GM19328 (cell line): ENCODE measurements at regions not wholly inside any gene's neighbourhood (a gene's known extent, or its start where the extent isn't known, plus 50 kb on each side); places are given as distances from the start of the nearest gene placed in this dataset.
"Not testable (repeated sequence)": the region's sequence is repeated elsewhere in the genome, so short reads cannot be mapped to it uniquely, and the experiment has no call there.

Source experiments
- ATAC-seq: cut with Tn5 transposase; IDR thresholded peaks from one replicate; pipeline ENCODE4 v1.9.1; 2021; ENCODE audit warnings: mild to moderate bottlenecking, moderate library complexity; ENCODE audit not compliant: unreplicated experiment

DNA sequence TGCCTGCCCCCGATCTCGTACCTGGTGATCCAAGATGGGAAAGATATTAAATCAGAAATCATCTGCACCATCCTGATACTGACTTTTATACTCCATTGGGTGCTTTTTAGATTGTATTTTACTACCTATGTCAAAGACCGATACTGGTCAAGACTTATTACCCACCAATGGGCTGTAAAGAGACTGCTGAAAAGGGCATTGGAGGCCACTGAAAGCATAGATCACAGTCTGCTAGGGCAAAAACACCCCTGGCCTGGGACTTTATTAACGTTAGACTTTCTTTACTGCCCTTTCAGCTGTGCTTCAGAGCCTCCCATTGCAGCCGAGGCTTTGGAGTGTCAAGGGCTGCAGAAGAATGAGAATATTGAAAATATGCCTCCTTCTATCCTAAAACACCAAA lies 472.8 kb upstream of the DDX18 start:
- ATAC-seq, result no peak

DNA sequence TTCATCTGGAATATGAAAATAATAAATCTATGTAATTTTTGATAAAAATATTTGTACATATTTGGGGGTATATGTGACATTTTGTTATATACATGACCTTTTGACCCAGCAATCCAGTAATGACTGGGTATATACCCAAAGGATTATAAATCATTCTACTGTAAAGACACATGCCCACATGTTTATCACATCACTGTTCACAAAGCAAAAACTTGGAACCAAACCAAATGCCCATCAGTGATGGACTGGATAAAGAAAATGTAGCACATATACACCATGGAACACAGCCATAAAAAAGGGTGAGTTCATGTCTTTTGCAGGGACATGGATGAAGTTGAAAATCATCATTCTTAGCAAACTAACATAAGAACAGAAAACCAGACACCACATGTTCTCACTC lies 472.1 kb upstream of the DDX18 start:
- ATAC-seq, result no peak

DNA sequence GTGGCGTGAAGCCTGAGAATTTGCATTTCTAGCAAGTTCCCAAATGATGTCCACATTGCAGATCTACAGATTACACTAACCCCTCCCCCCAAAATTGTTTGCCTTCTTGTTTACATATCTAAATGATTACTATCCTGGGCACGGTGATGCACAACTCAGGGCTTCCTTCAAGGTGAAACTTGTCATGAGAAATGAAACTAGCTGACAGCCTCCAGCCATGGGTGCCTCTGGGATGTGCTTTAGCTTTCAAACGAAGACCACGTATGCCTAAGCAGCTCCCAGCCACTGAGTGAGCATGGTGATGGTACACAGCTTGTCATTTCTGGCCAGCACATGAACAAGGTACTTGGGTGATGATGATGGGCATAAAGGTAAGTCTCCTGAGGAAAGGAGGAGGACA lies 464.8 kb upstream of the DDX18 start:
- ATAC-seq, result no peak

DNA sequence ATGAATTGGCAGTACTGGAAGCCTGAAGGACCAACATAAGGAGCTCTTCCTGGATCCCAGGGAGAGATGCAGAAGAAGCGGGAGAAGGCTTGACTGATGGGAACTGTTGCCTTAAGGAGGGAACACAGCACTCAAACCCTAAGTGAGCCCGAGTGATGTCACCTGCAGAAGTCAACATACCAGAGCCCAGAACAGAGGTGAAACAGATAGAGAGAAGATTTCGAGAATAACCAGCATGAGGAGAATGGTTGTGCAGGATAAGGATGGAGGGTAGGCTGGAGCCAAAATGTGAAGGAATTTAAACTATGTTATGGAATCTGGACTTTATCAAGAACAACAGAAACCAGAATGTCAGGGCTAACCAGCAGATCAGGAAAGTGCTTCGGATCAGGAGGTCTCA lies 463.1 kb upstream of the DDX18 start:
- no peak for ATAC-seq

DNA sequence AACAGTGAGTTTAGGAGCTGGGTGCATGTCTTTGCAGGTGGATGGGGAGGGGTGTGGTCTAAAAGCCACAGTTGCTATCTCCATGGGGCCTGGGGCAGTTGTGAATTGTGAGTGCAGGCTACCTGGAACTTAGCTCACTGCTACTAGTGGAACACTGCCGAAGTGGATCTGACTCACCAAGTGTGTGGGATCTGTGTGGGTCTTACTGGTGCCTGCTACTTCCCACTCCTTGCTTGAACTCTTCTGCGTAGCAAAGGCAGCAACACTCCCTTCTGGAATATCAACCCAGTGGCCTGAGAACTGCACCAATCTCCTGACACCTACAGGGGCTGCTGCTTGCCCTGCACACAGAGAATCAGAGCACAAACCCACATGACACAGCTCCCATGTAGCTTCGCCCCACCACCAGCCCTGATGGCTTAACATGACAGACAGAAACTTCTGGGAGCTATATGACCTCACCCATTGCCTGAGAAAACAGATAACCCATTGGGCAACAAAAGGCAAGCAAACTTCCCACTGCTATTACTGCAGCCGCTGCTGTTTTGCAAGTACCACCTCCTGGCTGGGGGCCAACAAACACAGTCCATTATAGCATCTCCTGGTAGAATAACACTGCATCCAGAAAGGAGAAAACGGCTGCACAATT lies 455.1 kb upstream of the DDX18 start:
- no peak for ATAC-seq

DNA sequence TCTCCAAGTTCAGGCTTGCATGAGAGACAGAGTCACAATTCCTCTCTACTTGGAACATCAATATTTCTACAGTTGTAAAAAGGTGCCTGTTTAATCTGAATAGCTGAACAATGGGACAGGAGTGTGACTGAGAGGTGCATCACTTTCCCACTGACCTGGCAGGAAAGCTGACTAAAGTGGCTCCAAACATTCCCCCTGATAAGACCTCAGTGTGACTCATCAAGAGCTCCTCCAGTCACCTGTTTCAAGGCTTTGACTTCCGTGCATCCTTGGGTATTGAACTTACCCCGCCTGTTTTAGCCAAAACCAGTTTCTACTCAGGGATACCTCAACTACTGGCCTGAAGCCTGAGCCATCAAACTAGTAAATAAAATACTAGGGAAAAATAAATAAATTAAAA lies 453.9 kb upstream of the DDX18 start:
- no peak for ATAC-seq

DNA sequence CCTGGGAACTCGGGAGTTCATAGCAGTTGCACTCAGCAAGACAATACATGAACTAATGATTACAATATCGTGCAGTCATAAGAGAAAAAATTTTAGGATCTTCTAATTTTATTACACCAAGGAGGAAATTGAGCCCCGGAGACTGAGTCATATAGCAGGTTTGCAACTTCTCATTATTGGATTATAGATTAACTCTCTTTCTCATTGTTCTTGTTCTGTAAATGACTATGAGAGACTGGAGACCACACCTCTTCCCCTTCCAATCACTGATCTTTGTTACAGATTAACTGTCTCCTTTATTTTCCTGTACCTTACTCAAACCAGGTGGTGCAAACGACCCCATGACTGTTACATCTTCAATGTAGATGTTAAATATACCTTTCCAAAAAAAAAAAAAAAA lies 435.8 kb upstream of the DDX18 start:
- ATAC-seq, result no peak

DNA sequence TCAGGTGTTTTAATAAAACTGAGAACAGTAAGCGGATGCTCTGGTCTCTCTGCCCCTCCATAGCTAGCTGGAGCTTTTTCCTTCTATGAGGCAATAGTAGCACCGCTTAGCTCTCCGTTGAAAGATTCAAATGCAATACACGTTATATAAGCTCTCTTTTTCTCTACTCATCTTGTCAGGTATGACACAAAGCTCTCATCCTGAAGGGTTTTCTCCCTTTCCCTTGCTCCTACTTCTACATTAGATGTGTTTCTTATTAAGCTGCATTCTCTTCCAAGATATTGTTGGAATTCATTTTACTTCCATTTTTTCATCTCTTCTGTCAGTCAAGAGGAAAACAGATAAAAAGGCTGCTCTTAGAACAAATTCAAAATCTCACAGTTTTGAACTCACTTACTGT lies 434.6 kb upstream of the DDX18 start:
- ATAC-seq, result no peak

DNA sequence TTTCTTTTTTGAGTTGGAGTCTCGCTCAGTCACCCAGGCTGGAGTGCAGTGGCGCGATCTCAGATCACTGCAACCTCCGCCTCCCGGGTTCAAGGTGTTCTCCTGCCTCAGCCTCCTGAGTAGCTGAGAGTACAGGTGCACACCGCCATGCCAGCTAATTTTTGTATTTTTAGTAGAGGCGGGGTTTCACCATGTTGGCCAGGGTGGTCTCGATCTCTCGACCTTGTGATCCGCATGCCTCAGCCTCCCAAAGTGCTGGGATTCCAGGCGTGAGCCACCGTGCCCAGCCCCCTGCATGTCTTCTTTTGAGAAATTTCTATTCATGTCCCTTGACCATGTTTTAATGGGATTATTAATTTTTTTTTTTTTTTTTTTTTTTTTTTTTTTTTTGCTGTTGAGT lies 430.5 kb upstream of the DDX18 start:
- not testable (repeated sequence) for ATAC-seq

DNA sequence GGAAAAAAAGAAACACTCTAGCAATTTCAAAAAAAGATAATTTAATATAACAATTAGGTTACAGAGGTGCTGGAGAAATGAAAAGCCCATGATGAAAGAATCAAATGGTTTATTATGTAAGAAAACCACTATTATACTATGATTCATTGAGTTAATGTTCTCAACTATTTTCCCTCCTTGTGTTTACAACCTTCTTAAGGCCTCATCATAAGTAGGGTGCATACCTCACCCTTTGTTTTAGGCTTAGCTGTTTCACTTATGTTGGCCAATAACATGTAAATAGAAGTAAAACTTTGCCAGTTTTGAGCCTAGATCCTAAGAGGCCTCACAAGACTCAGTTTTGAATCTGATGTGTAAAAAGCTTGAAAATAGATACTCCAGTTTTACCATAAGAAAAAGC lies 418.3 kb upstream of the DDX18 start:
- ATAC-seq, result no peak

DNA sequence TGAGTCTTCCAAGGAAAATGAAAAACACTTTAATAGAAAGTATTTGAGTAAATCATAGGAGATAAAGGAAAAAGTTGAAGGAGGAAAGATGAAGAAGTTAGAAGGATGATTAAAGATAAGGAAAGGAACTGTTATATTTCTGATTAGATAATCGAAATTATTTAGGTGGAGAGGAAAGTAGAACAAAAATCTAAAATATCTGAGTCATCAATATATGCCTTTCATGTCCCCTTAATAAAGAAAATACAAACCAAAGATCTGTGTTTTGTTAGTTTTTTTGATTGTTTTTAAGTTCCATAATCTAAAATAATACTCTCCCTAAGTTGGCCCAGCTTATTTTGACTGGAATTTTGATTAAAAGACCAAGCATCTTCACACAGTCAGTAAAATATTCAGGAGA lies 412.9 kb upstream of the DDX18 start:
- ATAC-seq, result no peak

DNA sequence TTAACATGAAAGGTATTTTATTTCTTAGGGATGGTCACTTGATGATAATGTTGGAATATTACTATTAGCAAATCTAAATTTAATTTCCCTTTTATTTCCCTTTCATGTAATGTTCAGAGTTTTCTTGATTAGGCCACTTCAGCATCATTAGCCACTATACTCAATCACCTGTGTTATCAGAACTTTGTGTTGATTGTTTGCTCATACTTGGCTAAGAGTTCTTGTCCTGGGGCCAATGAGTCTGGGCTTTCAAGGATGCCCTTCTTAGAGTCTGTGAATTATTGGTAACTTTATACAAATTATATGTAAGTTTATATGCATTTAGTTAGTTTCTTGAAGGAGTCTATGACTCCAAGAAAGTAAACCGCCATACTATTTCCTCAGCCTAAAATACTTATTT lies 408.0 kb upstream of the DDX18 start:
- no peak for ATAC-seq

DNA sequence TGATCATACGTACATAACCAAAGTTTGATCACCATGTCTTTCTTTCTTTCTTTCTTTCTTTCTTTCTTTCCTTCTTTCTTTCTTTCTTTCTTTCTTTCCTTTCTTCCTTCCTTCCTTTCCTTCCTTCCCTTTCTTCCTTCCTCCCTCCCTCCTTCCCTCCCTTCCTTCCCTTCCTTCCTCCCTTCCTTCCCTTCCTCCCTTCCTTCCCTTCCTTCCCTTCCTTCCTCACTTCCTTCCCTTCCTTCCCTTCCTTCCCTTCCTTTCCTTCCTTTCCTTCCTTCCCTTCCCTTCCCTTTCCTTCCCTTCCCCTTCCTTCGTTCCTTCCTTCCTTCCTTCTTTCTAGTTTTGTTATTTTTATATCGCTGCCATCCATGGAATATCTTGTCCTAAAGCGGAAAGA lies 406.7 kb upstream of the DDX18 start:
- no peak for ATAC-seq

DNA sequence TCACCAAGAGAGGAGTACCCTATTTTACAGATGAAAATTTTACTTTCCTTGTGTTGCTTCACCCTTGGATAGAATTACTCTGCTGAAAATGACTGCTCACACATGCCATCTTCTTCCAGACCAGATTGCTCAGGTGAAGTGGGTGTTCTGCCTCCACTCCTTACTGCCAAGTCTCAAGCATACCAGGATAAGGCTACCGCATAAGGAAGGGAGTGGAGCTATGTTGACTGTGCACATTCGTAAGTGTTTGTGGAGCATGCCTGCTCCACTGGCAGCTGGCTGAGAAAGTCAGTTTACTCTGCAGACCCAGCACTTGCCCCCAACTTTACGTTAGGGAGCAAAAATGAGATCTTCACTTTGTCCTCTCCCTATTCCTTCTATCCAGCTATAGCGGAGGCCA lies 405.0 kb upstream of the DDX18 start:
- ATAC-seq, result no peak

DNA sequence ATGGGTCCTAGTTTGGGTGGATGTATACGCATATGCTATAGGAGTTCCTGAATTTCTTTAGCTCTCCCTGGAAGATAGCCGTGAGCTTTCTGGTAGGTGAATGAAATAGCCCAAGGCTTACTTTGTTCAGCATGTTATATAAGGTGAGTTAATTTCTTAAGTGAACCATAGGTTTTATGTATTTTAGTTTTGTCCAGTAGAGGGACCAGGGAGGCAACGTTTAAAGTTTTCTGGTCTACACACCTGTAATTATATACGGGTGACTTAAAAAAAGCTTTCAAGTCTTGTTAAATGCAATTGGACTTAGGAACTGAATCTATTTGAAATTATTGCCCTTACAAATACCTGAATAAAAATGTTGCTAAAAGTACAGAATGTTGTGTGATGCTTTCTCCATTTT lies 402.5 kb upstream of the DDX18 start:
- no peak for ATAC-seq

DNA sequence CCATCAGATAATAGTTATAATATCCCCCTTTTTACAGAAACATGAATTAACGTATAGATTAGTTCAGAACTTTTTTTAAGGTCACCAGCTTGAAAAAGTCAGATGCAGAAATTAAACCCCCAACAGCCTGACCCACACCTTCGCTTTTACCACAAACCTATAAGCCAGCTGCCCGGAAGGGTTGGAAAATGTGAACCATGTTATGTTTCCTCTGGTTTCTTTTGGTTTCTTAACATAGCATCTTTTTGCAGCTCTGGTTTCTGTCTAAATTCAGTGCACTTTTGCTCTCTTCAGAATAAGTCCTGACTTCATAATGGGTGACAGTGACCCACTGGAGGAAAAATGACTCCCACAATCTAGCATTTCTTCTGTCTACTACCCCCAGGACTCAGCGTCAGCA lies 381.7 kb upstream of the DDX18 start:
- ATAC-seq, result no peak

DNA sequence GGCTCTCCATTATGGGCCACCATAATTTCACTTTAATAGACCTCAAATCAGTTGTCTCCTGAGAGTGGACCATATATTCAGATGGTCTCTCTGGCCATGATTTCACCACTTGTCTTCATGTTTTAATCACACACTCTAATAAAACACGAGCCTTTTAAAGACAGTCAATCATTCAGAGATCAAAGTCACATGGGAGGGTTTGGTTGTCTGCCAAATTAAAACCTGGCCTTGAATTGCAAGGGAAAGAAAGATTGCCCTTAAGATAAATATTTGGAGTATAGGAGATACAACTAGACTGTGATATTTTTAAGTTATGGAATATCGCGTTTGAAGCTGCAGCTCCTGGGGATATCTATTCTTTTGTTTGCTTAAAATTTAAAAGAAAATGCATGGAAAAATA lies 377.8 kb upstream of the DDX18 start:
- no peak for ATAC-seq

DNA sequence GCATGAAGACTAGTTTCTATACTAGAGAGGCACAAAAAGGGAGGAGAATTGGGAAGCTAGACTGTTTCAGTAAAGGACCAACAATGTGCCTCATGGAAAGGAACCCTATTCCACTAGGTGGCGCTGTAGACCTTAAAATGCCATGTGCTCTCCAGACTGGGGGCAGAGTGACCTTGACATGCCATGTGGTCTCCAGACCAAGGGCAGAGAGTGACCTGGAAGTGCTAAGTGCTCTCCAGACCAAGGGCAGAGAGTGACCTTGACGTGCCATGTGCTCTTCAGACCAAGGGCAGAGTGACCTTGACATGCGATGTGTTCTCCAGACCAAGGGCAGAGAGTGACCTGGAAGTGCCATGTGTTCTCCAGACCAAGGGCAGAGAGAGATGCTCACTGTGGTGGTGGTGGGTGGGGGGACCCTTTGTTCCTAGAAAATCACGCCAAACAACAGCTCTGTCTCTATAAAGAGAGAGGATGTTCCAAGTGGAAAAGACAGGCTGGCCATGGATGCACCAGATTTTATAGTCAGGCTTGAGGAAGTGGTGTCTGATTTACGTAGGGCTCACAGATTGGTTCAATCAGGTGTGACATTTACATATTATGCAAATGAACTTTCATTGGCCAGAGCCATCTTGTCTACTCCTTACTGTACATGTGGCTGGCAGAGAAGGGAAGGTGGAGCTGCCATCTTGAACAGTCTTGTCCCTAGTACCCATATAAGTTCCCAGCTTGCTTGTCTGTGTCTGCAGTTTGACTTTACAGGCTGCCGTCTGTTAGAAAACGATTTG lies 344.0 kb upstream of the DDX18 start:
- ATAC-seq, result no peak

DNA sequence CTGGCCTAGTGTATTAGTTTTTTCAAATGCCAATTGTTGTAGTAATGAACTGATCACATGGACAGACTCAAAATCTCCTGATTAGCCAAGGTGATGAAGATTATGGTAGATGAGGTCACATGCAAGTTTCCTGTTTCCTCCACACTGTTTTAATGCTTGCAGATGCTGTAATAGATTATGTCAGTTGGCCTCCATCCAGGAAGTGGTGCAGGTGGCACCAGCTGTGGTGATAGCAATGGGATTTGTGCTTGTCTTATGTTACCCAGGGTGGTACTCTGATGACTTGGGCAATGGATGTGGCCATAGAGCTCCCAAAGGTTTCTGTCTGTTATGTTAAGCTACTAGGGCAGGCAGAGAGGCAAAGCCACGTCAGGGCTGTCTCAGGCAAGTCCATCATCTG lies 332.9 kb upstream of the DDX18 start:
- ATAC-seq, result no peak

DNA sequence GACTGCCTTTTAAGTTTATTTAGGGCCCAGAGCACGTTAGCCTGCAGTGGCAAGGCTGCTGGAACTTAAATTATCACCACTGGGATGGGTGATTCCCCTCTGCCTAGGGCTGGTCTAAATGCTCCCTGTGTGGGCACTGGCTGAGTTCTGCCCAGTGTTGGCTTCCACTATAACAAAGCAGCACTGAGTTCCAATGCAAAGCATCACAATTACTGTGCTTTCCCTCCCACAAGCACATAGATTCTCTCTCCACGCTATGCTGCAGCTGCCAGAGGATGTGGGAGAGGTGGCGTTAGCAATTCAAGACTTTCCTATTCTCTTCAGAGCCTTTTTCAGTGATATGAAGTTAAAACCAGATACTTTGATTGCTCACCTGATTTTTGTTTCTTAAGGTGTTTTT lies 328.9 kb upstream of the DDX18 start:
- ATAC-seq, result no peak

DNA sequence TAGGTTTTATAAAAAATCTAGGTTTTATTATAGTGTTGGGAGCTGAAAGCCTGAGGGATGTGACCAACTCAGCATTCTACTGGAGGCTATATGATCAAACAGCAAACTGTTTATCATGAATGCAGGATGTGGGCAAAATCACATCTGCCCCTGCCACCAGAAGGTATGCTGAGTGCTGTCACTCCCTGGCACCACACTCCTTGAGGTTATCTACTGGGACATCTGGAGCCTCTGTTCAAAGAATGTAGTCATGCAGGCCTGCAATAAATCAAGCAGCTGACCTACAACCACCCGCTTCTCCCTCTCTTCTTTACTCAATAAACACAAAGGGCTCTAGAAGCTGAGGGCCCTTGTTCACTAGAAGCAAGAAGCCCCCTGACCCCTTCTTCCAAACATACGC lies 328.4 kb upstream of the DDX18 start:
- no peak for ATAC-seq

DNA sequence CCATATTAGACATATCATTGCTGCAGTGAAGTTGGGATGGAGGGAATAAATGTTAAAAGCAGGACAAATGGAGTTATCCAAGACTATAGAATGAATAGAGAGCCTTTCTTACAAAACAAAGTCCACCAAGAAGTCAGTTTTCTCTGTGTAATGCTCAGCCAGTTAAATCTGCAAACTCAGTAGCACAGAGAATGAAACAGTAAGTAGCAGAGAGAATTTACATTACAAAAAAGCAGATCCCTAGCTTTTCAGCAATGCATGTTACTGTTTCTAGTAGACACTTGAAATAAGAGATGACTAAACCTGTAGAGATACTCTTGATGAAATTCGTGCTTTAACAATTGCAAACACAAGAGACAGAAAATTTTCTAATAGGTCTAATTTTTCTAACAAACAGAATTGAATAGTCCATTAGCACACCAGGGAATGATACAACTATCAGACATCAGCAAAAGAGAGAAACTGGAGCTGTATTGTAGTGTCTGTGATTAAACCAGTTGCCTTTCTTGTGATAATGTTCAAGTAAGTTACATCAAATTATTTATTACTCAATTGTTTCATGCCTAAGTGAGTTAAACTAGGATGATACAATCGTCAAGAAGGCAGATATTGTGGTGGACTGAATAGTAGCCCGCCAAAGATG lies 322.2 kb upstream of the DDX18 start:
- no peak for ATAC-seq
